Nucleus accumbens (tissue), 56 donors: ENCODE measurements at regions not wholly inside any gene's neighbourhood (a gene's known extent, or its start where the extent isn't known, plus 50 kb on each side); places are given as distances from the start of the nearest gene placed in this dataset.

Experiments used
- DNase-seq, 56 donors: peaks; one replicate each; lab custom pipeline; 2025; lab: John Stamatoyannopoulos, UW

DNA sequence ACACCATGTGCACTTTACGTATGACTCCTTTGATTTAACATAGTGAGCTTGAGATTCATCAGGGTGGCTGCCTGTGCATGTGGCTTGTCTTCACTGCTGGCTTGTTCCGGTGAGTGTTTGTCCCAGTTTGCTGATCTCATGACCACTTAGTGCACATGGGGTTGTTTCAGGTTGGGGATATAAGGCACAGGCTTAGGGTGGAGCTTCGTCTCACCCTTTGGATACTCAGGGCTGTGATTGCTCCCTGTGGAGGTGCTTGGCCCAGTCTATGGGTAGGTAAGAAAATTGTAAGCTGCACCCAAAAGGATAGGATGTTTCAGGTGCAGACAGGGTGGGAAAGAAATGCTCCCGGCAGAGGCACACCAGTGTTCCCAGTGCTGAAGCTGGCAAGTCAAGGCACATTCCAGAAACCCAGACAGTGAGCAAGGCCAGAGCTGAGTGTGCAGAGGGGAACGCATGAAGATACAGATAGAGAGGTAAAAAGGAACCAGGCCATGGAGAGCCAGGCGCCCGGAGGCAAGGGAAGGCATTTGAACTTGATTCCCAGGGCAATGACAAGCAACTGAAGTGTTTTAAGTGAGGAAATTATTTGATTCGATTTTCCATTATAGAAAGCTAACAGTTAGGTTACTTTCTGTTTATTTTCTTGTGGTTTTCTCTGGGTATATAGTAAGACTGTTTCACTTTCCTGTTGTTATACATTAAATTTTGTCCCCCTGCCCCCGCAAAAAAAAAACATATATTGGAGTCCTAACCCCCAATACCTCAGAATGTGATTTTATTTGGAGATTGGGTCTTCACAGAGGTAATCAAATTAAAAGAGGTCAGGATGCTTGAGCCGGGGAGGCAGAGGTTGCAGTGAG, 289.8 kb upstream of the KLF6 start:
- DNase-seq = no peak

DNA sequence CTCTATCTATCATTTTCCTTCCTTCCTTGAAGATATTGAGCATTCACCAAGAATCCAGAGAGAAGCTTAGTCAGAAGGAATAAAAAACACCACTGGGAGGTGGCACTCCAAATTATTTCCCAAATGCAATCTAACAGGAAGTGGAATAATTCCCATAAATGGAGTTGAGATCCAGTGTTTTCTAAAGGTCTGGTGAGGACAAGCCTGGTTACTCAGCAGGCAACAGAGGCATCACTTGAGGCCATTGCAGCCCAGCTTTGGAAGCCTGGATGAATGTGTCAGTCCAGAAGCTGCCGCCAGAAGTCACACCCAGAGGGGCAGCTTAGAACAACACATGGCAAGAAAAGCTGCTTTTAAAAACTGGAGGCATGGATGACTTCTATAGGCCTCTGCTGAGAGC, 288.9 kb upstream of the KLF6 start:
- DNase-seq = no peak

DNA sequence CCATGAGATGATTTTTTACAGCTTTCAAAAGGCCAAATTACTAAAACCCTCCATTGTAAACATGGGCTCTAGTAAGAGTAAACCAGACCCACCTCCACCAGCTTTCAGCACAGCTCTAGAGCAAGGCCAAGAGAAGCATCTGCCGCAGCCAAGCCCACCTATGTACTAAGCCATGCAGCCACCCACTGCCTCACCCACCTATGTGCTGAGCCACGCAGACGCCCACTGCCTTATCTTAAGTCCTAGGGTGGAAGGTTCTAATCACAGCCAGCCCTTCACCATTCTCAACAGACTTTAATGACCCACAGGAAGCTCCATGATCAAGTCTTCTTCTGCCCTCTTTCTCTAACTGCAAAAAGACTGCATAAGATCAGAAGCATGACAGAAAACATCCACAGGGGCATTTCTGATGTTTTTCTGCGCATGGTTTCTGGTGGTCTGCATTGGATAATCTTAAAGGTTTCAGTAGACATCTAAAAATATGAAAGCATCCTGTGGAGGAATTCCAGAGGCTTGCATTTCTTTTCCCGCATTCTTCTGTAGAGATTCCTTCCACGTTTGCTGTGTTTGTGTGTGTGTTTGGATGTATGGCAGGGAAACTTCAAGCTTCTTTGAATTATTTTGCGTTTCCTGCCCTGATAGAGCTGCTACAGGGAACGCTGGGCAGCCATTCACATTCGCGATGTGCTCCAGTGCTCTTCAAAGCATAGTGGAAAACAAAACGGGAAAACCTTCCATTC, 286.1 kb upstream of the KLF6 start:
- no peak for DNase-seq

DNA sequence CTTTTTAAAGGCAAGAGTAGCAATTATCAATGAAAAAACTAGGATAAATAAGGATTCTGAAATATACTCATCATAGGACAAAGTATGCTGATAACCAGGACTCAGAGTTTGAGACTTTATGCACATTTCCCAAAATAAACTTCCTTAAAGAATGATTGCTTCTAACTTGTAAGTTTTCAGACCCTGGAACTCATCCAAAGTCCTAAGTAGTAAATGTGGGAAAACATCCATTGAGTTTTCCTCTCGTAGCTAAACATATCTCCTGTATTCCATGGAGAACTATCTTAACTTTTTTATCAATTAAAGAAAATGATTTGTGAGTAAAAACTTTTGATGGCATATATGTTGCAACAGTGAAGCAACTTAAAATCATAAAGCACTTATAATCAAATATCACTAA, 285.2 kb upstream of the KLF6 start:
- no peak for DNase-seq

DNA sequence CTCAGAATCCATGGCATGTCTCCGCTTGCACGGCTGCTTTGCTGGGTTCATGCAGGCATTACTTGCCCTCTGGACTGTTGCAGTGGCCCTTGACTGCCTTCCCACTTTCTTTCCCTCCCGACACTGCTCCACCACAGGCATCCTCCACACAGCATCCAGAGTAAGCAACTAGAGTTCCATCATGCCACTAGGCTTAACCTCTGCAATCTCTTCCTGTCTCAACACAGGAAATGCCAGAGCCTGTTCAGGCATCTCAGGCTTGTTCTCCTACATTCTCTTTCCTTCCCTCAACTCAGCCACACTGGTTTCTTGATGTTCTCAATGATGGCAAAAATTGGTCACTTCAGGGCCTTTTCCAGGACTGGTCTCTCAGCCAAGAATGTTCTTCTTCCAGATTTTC, 284.5 kb upstream of the KLF6 start:
- no peak for DNase-seq

DNA sequence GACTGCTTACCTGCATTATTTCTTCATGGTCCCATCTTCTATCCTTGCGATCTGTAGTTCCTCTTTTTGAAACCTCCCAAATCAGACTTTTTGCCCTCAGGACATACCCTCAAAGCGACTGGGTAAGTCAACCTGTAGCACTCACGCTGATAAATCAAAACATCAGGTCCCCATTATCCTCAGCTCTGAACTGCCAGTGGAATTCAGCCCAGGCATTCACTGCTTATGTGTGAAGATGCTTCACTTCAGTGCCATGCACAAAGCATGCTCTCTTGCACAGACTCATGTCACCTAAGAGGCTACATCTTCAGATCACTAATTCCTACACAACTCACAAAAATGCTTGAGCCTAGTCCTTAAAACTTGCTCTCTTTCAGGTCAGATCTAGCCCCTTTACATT, 283.6 kb upstream of the KLF6 start:
- no peak for DNase-seq

DNA sequence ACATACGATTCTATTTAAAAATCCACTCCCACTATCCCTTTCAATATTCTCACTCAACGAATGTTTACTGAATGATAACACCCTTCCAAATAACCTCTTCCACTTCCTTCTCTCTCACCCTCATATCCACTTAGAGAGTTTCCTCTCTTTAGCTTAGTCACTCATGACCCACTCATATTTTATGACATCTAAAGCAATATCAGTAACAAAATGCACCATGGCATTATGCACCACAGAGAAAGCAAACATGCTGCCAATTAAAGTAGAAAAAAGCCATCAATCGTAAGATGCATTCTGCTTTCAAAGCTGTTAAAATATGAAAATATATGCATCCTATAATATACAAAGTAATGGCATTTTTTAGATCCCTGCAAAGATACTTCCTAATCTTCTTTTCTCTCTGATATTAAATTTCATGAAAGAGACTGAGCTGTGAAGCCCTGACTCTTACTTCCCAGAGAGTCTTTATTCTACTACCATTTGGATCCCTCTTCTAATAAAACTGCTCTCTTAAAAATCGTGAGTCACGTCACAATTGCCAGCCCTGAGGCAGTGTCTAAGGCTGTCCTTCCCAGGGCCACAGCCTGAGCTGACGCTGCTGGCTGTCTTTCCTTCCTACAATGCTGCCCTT, 283.0 kb upstream of the KLF6 start:
- DNase-seq = no peak

DNA sequence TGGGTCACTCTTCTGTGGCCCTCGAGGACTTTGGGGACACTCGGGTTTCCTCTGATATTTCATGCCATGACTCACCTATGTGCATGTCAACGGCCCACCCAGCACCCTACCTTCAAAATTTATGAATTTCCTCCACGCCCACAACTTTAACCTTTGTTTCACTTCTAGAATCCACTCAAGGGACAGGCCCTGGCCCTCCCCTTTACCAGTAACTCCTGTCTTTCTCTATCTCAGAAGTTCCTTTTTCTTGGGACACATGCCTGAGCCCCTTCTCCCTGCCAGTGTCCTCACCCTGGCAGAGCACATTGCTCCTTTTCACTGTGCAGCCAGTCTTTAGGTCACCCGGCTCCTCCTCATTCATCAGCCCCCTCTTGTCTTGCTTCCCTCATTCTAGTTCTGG, 282.5 kb upstream of the KLF6 start:
- no peak for DNase-seq

DNA sequence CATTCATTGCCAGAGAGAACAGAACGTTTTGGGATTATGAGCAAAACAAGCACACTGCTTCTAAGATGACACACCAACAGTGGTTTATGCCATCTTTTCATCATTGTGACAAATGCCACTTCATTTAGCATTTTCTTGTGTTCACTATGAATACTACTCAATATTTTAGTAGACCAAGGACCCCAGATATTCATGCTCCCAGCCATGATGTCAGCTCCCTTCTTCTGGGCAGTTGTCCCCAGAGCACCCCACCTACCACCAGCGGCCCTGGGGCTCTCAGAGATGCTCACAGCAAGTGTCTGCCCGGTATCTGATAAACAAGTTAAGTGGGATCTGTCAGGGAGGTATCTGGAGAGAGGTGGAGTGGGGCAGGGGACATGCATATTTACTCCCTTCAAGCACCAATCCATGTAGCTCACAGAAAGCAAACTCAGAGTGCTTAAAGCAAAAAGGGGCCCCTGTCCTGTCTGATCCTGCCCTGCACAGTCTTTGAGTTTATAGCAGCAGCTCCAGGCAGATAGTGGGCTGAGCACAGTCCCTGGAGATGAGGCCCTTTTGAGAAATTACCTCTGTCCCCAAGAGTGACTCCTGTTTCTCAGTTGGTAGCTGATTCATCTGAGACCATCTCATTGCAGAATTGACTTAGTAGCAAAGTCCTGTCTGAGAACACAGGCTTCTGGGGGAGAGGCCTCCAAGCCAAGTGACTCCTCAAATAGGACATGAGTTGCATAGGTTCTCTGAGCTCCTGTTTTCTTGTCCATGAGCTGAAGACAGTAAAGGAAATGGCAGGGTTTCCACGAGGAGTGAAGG, 281.8 kb upstream of the KLF6 start:
- DNase-seq = no peak

DNA sequence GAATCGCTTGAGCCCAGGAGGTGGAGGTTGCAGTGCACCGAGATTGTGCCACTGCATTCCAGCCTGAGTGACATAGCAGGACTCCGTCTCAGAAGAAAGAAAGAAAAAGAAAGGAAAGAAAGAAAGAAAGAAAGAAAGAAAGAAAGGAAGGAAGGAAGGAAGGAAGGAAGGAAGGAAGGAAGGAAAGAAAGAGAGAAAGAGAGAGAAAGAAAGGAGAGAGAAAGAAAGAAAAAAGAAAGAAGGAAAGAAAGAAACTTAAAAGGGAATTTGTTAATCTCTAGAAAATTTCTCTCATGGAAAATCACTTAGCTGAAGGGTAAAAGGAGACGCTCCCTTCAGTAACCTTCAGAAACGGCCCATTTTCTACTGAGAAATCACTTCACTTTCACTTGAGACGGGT, 279.5 kb upstream of the KLF6 start:
- DNase-seq = no peak

DNA sequence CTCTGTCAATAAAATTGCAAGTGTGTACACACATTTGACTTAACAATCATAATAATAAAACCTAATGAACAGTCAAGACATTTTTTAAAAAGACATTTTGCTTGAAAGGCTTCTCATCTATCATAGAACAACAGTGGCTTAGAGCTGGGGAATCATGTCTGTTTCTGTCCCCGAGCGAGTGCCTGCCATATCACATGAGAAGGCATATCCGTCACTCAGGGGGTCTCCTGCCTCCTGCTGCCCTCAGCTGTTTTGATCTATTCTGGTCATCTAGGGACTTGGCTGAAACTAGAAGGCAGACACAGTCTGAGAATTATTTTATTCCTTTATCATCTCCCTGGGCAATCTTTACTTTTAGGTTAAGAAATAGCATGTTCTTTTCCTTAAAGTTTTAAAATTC, 278.7 kb upstream of the KLF6 start:
- no peak for DNase-seq

DNA sequence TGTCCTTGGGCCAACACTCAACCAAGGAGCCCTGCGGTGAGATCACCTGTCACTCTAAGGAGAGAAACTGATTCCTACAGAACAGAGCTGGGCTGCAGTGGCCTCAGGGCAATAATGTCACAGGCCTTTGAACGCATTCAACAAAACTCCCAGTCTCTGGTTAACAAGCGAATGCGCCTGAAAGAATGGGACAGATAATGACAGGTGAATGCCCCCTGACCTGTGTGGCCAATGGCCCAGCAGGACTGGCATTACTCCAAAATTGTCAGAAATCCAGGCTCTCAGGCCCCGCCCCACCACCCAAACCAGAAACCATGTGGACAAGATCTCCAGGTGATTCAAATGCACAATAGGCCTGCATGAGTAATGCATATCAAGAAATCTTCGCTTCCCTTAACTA, 277.7 kb upstream of the KLF6 start:
- DNase-seq = no peak

DNA sequence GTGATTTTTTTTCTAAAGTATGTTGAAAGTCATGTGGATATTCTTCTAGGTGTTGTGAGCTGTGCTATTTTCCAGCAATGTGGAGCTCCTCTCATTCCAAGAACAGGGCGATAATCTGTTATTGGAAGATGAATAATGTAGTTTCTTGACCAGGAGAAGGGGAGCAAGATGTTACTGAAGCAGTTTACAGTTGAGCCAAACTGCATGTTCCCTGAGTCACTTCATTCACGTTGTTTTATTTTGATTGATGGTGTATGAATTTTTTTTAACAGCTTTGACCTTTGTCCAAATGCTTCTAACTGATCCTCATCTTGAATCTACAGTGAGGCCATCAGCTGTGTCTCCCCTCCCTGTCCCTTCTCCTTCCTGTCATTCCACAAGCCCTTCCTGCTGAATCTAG, 277.1 kb upstream of the KLF6 start:
- no peak for DNase-seq

DNA sequence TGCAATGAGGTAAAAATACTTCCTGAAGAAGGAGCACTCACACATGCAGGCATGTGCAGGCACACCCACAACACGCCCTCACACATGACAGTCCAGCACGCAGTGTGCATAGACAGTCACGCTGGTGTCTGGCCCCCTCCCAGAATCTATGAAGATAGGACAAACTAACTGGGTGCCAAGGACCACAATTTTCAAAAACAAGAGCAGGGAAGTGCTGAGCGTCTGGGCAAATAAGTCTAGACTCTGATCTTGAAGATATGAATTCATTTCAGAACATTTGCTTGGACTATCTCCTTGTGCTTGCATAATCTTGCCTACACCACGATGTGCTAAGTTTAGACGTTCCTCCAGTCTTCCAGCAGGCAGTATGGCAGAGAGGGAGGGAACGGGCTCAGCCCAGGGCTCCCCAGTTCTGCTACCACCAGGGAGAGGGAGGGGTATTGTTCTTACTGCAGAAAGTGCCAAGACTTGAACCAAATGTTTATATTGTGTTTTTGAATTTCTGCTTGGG, 276.5 kb upstream of the KLF6 start:
- no peak for DNase-seq

DNA sequence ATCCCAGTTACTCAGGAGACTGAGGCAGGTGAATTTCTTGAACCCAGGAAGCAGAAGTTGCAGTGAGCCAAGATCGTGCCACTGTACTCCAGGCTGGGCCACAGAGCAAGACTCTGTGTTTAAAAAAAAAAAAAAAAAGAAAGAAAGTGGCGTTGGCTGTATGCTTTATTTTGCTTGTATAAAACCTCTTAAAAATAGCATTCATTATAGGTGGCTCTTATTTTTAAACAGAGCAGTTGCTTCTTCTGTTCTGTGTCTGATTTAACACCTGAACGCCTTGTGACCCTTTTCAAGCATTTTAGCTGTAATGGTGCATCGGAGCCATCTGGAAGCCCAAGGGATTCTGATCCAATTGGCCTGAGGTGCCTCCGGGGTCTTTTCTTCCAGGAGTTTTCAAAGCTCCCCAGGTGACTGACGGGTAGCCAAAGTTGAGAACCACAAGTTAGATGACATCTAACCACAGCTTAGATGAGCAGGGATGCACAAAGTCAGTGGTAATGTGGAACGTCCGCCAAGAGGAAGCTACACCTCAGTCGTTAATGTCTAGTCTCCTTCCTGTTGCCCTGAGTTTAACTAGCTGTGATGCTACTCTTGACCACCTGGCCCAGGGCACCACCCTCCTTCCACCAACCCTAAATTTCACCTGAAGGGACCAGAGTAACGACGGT, 274.6 kb upstream of the KLF6 start:
- DNase-seq = no peak

DNA sequence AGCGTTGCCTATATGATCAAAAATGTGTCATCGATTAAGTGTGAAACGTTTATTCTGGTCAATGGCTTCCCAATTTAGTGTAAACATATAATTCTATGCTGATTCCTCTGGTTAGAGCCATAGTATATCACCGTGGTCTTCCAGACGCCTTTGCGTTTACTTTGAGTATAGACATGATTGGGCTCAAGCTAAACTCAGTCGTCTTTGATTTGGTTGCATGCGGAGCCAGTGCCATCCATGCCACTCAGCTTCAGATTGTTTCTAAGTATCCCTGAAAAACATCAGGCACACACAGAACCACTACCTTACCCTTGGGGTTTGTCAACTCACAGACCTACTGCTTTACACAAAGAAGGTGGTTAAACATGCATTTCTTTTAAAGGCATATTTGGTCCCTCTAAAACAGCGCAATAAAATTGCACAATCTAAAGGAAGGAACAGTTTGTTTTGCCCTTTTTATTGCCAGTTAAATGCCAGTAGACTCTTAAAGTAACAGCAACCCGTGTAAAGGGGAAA, 273.6 kb upstream of the KLF6 start:
- no peak for DNase-seq

DNA sequence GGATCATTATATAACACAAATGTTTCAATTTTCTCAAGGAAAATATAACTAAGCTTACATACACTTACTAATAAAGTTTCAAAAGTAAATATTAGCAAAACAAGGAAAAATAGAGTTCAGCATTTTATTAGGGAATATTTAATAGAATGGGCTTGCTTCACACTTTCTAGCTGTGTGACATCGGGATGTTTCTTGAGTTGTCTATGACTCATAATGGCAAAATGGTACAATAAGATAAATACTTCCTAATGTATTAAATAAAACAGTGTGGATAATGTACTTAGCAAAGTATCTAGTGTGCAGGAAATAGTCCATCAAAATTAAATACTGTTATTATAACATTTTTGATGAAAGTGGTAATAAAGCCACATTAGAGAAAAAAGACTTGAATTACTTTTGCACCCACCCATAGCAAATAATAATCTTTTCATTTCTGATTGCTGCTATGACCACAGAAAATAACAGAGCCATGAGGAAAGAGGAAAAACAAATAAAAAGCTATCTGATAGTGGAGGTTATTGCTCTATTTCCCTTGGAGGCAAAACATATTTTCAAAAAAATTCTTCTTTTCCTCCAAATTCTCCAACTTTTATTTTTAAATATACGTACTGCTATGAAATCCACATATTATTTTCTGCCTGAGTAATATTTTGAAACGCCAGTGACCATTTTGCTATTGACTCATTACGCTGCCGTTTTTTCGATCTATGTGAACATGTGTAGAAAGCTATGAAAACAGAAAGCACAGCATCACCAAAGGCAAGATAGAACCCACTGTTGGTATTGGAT, 272.9 kb upstream of the KLF6 start:
- no peak for DNase-seq

DNA sequence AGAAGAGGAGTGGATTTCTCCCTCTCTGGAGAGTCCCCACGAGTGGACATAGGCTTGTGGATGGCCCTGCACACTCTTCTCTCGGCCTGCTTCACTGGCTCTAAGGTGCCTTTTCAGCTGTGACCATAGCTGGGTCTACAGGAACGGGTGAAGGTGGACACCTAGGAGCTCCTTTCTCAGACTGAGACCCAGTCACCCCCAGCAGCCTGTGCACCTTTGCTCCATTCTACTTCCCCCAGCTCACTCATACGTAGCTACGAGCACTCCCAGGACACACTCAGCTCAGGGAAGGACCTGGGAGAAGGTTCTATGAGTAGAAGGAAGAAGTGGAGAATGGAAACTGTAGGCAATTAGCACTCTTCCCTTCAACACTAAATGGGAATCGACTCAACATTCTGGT, 272.0 kb upstream of the KLF6 start:
- DNase-seq = no peak
